Frontal cortex (tissue), 3 donors: ENCODE measurements at regions not wholly inside any gene's neighbourhood (a gene's known extent, or its start where the extent isn't known, plus 50 kb on each side); places are given as distances from the start of the nearest gene placed in this dataset.
"Not testable (repeated sequence)": the region's sequence is repeated elsewhere in the genome, so short reads cannot be mapped to it uniquely, and the experiment has no call there.

Experiments
- DNase-seq, 2 donors: peaks; one replicate each; pipeline ENCODE4 v3.0.0; 2012; ENCODE audit warnings: low spot score in 2 of 2
- FAIRE-seq: peaks from 2 replicates; lab custom pipeline; 2012; peaks lifted over from hg19 to GRCh38; lab: Jason Lieb, UNC
- donor health status: control.
- donor health status: control.
- donor health status: control.

- DNase-seq: no peak
- no peak for FAIRE-seq
These were observed 279.7 kb upstream of the AMIGO2 start for GRCh38 chr12:47359310-47360092.

- not testable (repeated sequence) for FAIRE-seq
These were observed 277.2 kb upstream of the AMIGO2 start for GRCh38 chr12:47357006-47357405.

GRCh38 chr12:47356129-47356700, 276.5 kb upstream of the AMIGO2 start:
- DNase-seq (no peak), FAIRE-seq (no peak)

More at GRCh38 chr12:47357006-47357405, 277.2 kb upstream of the AMIGO2 start:
- not testable (repeated sequence) for DNase-seq

- FAIRE-seq (no peak), DNase-seq (no peak)
These were observed 273.7 kb upstream of the AMIGO2 start for GRCh38 chr12:47353508-47353907.

- DNase-seq: no peak
- no peak for FAIRE-seq
These were observed 272.3 kb upstream of the AMIGO2 start for GRCh38 chr12:47352067-47352466.

- FAIRE-seq: no peak
- DNase-seq: no peak
These were observed 271.8 kb upstream of the AMIGO2 start for GRCh38 chr12:47351526-47351925.

GRCh38 chr12:47350062-47350408, 270.3 kb upstream of the AMIGO2 start:
- DNase-seq: no peak
- no peak for FAIRE-seq

- DNase-seq (no peak), FAIRE-seq (no peak)
These were observed 269.6 kb upstream of the AMIGO2 start for GRCh38 chr12:47349137-47350061.

- FAIRE-seq: no peak
These were observed 268.4 kb upstream of the AMIGO2 start for GRCh38 chr12:47348206-47348605.

GRCh38 chr12:47346251-47347019, 266.7 kb upstream of the AMIGO2 start:
- FAIRE-seq (no peak), DNase-seq (no peak)

More at GRCh38 chr12:47348206-47348605, 268.4 kb upstream of the AMIGO2 start:
- no peak for DNase-seq

- DNase-seq (no peak), FAIRE-seq (no peak)
These were observed 264.2 kb upstream of the AMIGO2 start for GRCh38 chr12:47343684-47344567.

- no peak for DNase-seq
- no peak for FAIRE-seq
These were observed 260.8 kb upstream of the AMIGO2 start for GRCh38 chr12:47340411-47341015.

GRCh38 chr12:47337581-47337980, 257.8 kb upstream of the AMIGO2 start:
- FAIRE-seq: no peak

GRCh38 chr12:47333271-47333858, 253.6 kb upstream of the AMIGO2 start:
- not testable (repeated sequence) for FAIRE-seq, DNase-seq

More at GRCh38 chr12:47337581-47337980, 257.8 kb upstream of the AMIGO2 start:
- no peak for DNase-seq

- FAIRE-seq (no peak), DNase-seq (no peak)
These were observed 249.2 kb upstream of the AMIGO2 start for GRCh38 chr12:47328831-47329545.

- DNase-seq: no peak
- no peak for FAIRE-seq
These were observed 246.4 kb upstream of the AMIGO2 start for GRCh38 chr12:47326190-47326589.

GRCh38 chr12:47323802-47324201, 244.0 kb upstream of the AMIGO2 start:
- DNase-seq: no peak
- FAIRE-seq: no peak
